ENCODE measurements at regions not wholly inside any gene's neighbourhood (a gene's known extent, or its start where the extent isn't known, plus 50 kb on each side); places are given as distances from the start of the nearest gene placed in this dataset.

- no peak for TF ChIP-seq CTCF (IDR thresholded peaks at IDR 0.05)
- no peak for TF ChIP-seq USF2 (IDR thresholded peaks at IDR 0.05; ENCODE audit: borderline replicate concordance, low read depth, low read length)
- peak; percentile 91 for TF ChIP-seq NFIC (IDR thresholded peaks at IDR 0.05; ENCODE audit: borderline replicate concordance)
- no peak for TF ChIP-seq RCOR1 (IDR thresholded peaks at IDR 0.05; ENCODE audit: low read length)
- no peak for TF ChIP-seq CHD2 (IDR thresholded peaks at IDR 0.05; ENCODE audit: low read length, partially characterized antibody)
- TF ChIP-seq, protein P1, sequence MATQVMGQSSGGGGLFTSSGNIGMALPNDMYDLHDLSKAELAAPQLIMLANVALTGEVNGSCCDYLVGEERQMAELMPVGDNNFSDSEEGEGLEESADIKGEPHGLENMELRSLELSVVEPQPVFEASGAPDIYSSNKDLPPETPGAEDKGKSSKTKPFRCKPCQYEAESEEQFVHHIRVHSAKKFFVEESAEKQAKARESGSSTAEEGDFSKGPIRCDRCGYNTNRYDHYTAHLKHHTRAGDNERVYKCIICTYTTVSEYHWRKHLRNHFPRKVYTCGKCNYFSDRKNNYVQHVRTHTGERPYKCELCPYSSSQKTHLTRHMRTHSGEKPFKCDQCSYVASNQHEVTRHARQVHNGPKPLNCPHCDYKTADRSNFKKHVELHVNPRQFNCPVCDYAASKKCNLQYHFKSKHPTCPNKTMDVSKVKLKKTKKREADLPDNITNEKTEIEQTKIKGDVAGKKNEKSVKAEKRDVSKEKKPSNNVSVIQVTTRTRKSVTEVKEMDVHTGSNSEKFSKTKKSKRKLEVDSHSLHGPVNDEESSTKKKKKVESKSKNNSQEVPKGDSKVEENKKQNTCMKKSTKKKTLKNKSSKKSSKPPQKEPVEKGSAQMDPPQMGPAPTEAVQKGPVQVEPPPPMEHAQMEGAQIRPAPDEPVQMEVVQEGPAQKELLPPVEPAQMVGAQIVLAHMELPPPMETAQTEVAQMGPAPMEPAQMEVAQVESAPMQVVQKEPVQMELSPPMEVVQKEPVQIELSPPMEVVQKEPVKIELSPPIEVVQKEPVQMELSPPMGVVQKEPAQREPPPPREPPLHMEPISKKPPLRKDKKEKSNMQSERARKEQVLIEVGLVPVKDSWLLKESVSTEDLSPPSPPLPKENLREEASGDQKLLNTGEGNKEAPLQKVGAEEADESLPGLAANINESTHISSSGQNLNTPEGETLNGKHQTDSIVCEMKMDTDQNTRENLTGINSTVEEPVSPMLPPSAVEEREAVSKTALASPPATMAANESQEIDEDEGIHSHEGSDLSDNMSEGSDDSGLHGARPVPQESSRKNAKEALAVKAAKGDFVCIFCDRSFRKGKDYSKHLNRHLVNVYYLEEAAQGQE (IDR thresholded peaks at IDR 0.05; ENCODE audit: low read depth, low read length): 0 out of 2 replicates have a peak, but pooled peaks have one; percentile 30
- TF ChIP-seq MXI1 (IDR thresholded peaks at IDR 0.05; ENCODE audit: low read depth, low read length): no peak
- TF ChIP-seq GABPA (IDR thresholded peaks at IDR 0.05; ENCODE audit: low read depth): no peak
- no peak for TF ChIP-seq RAD21 (IDR thresholded peaks at IDR 0.05; ENCODE audit: low read length)
- TF ChIP-seq GATA2 (CRISPR knock-in tag; IDR thresholded peaks at IDR 0.05): no peak
- TF ChIP-seq POLR2AphosphoS5 (IDR thresholded peaks at IDR 0.05; ENCODE audit: low read depth, low read length): peak; percentile 64; the same call in 1 of the 2 replicates
- peak; percentile 97 for TF ChIP-seq JUND (IDR thresholded peaks at IDR 0.05)
- TF ChIP-seq TCF12 (IDR thresholded peaks at IDR 0.05): peak; percentile 95
Observed at GRCh38 chrX:150200820-150201287, 162.3 kb upstream of the MAMLD1 start.
